MM.1S (cell line): ENCODE measurements at regions not wholly inside any gene's neighbourhood (a gene's known extent, or its start where the extent isn't known, plus 50 kb on each side); places are given as distances from the start of the nearest gene placed in this dataset.

Source experiments
- DNase-seq: peaks from one replicate; pipeline ENCODE4 v3.0.0-alpha.2; 2015
- H2AFZ ChIP-seq: fragments of 300-600 bp; sonication (generic); 2 replicates; pipeline ENCODE4 v1.6.0; 2016; ENCODE audit warnings: antibody characterized with exemption, low read length
- H3F3A ChIP-seq: fragments of 300-600 bp; sonication (generic); 2 replicates; pipeline ENCODE4 v1.6.1; 2016; ENCODE audit warnings: mild to moderate bottlenecking, antibody characterized with exemption, low read length, moderate library complexity, mixed read lengths; ENCODE audit not compliant: insufficient read depth
- H3K27ac ChIP-seq: fragments of 300-600 bp; sonication (generic); 2 replicates; pipeline ENCODE4 v1.5.1; 2016; ENCODE audit warnings: mild to moderate bottlenecking, low read length
- H3K27me3 ChIP-seq: fragments of 300-600 bp; sonication (generic); replicated peaks from 2 replicates; pipeline ENCODE4 v1.6.0; 2016; ENCODE audit warnings: low read length; ENCODE audit not compliant: insufficient read depth
- H3K36me3 ChIP-seq: fragments of 300-600 bp; sonication (generic); replicated peaks from 2 replicates; pipeline ENCODE4 v1.6.1; 2016; ENCODE audit warnings: mild to moderate bottlenecking, low read length, mixed read lengths; ENCODE audit not compliant: insufficient read depth
- H3K4me1 ChIP-seq: fragments of 300-600 bp; sonication (generic); 2 replicates; pipeline ENCODE4 v1.6.1; 2016; ENCODE audit warnings: low read length, mixed read lengths
- H3K4me2 ChIP-seq: fragments of 300-600 bp; sonication (generic); 2 replicates; pipeline ENCODE4 v1.6.0; 2016; ENCODE audit warnings: low read depth, low read length
- H3K4me3 ChIP-seq: fragments of 300-600 bp; sonication (generic); 2 replicates; pipeline ENCODE4 v1.5.1; 2016; ENCODE audit warnings: low read length, mixed read lengths
- H3K79me2 ChIP-seq: fragments of 300-600 bp; sonication (generic); 2 replicates; pipeline ENCODE4 v1.6.1; 2016; ENCODE audit warnings: mixed run types, low read length, mixed read lengths
- H3K9ac ChIP-seq: fragments of 300-600 bp; sonication (generic); 2 replicates; pipeline ENCODE4 v1.6.1; 2016; ENCODE audit warnings: low read length, mixed read lengths
- H3K9me2 ChIP-seq: fragments of 300-600 bp; sonication (generic); replicated peaks from 2 replicates; pipeline ENCODE4 v1.6.1; 2016; ENCODE audit warnings: mild to moderate bottlenecking, low read length, mixed read lengths; ENCODE audit not compliant: insufficient read depth
- H3K9me3 ChIP-seq: fragments of 300-600 bp; sonication (generic); replicated peaks from 2 replicates; pipeline ENCODE4 v1.6.1; 2016; ENCODE audit warnings: mild to moderate bottlenecking, low read length, mixed read lengths; ENCODE audit not compliant: insufficient read depth
- H4K20me1 ChIP-seq: fragments of 300-600 bp; sonication (generic); 2 replicates; pipeline ENCODE4 v1.6.1; 2016; ENCODE audit warnings: mild to moderate bottlenecking, low read length, moderate library complexity, mixed read lengths; ENCODE audit not compliant: insufficient read depth
- EZH2 ChIP-seq: fragments of 300-600 bp; sonication (generic); optimal IDR thresholded peaks from 2 replicates; pipeline ENCODE3; 2017; ENCODE audit warnings: low read depth, mild to moderate bottlenecking, antibody characterized with exemption, low read length, mixed read lengths
- EZH2phosphoT487 ChIP-seq: fragments of 300-600 bp; sonication (generic); IDR thresholded peaks from 2 replicates; pipeline ENCODE4 v1.6.1; 2018; ENCODE audit warnings: antibody characterized with exemption, low read length
- TF ChIP-seq, protein P1 (sequence below): fragments of 300-600 bp; sonication (generic); IDR thresholded peaks from 2 replicates; pipeline ENCODE4 v1.5.1; 2016; ENCODE audit warnings: antibody characterized with exemption, low read length, mixed read lengths

DNA sequence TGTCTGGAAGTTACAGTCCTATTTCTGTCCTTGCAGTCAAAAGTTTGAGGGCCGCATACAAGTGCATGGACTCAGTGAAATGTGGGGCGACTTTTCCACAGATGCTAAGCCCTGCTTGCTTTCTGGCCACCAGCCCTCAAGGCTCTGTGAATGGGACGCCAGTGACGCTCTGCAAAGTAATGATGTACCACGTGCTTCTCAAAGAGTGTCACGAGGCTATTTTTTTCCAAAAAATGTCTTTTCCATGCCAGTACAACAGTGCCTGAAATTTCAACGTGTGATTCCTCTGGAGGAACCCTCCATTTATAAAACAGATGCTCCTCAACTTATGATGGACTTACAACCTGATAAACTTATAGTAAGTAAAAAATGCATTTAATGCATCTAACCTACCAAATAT, 281.8 kb upstream of the CRBN start:
- no peak overlapping the region for H3K4me3 ChIP-seq
- H3K4me1 ChIP-seq, result no peaks in the 10 kb centered on the region
- TF ChIP-seq, protein P1, sequence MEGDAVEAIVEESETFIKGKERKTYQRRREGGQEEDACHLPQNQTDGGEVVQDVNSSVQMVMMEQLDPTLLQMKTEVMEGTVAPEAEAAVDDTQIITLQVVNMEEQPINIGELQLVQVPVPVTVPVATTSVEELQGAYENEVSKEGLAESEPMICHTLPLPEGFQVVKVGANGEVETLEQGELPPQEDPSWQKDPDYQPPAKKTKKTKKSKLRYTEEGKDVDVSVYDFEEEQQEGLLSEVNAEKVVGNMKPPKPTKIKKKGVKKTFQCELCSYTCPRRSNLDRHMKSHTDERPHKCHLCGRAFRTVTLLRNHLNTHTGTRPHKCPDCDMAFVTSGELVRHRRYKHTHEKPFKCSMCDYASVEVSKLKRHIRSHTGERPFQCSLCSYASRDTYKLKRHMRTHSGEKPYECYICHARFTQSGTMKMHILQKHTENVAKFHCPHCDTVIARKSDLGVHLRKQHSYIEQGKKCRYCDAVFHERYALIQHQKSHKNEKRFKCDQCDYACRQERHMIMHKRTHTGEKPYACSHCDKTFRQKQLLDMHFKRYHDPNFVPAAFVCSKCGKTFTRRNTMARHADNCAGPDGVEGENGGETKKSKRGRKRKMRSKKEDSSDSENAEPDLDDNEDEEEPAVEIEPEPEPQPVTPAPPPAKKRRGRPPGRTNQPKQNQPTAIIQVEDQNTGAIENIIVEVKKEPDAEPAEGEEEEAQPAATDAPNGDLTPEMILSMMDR, result no peak
- TF ChIP-seq EZH2phosphoT487 (no peak), EZH2 (no peak)
- DNase-seq, result no peak
- no peaks in the 10 kb centered on the region for H3K9me3 ChIP-seq
- no peaks in the 10 kb centered on the region for H4K20me1 ChIP-seq
- no peak overlapping the region for H3K27ac ChIP-seq
- no peaks in the 10 kb centered on the region for H3K36me3 ChIP-seq
- H3K4me2 ChIP-seq, result no peak overlapping the region
- no peaks in the 10 kb centered on the region for H3K27me3 ChIP-seq
- no peaks in the 10 kb centered on the region for H3K9me2 ChIP-seq
- no peak overlapping the region for H3K9ac ChIP-seq
- no peaks in the 10 kb centered on the region for H3K79me2 ChIP-seq
- H3F3A ChIP-seq, result no peaks in the 10 kb centered on the region
- no peak overlapping the region for H2AFZ ChIP-seq

DNA sequence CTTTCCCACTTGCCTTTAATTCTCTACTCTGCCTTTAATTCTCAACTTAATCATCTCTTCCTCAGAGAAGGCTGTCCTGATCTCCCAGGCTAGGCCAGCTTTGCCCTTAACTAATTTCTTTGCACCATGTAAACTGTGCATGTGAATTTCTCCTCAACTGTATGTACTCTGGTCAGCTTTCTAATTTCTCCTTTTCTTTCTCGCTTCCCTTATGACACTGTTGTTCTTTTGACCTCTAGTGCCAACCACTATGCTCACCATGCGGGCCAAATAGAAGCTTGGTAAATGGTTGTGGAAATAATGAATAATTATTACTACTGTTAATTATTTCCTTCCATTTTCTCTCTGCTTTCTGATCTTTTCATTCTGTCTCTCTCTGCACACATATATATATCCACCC, 269.0 kb upstream of the CRBN start:
- no peaks in the 10 kb centered on the region for H3K9me3 ChIP-seq

DNA sequence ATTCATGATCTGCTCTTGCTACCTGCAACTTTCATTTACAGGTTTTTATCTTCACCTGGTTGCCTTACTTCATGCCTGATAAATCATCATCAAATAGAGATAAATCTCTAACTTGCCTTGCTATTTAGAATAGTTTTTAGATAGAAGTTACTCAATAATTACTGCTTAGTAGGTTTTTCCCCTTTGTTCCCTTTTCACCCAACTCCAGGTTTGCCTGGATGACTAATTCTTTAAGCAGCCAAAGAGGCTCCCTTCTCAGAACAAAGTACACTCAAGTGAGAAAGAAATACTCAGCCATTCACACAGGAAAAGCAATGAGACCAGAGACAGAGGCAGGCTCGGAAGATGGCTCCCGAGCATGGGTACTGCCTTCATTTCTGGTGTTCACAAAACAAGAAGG, 268.1 kb upstream of the CRBN start:
- no peaks in the 10 kb centered on the region for H3K9me2 ChIP-seq
- H3F3A ChIP-seq, result no peaks in the 10 kb centered on the region
- H3K9ac ChIP-seq, result no peak overlapping the region
- DNase-seq, result no peak
- no peaks in the 10 kb centered on the region for H3K9me3 ChIP-seq
- H3K4me2 ChIP-seq, result no peak overlapping the region
- H2AFZ ChIP-seq, result no peak overlapping the region
- H3K36me3 ChIP-seq, result no peaks in the 10 kb centered on the region
- TF ChIP-seq EZH2 (no peak), EZH2phosphoT487 (no peak)
- TF ChIP-seq, protein P1, result no peak
- no peaks in the 10 kb centered on the region for H4K20me1 ChIP-seq
- H3K27ac ChIP-seq, result no peak overlapping the region
- no peaks in the 10 kb centered on the region for H3K79me2 ChIP-seq
- H3K4me1 ChIP-seq, result no peaks in the 10 kb centered on the region
- no peak overlapping the region for H3K4me3 ChIP-seq
- H3K27me3 ChIP-seq, result no peaks in the 10 kb centered on the region

More for the DNA sequence above, 269.0 kb upstream of the CRBN start:
- TF ChIP-seq, protein P1, result no peak
- no peak for TF ChIP-seq EZH2phosphoT487
- no peak for TF ChIP-seq EZH2
- no peaks in the 10 kb centered on the region for H3K36me3 ChIP-seq
- no peak overlapping the region for H3K4me3 ChIP-seq
- no peak overlapping the region for H2AFZ ChIP-seq
- no peak for DNase-seq
- H3K4me2 ChIP-seq, result no peak overlapping the region
- no peaks in the 10 kb centered on the region for H4K20me1 ChIP-seq
- no peaks in the 10 kb centered on the region for H3F3A ChIP-seq
- no peaks in the 10 kb centered on the region for H3K27me3 ChIP-seq
- H3K4me1 ChIP-seq, result no peaks in the 10 kb centered on the region
- H3K79me2 ChIP-seq, result no peaks in the 10 kb centered on the region
- H3K9ac ChIP-seq, result no peak overlapping the region
- H3K9me2 ChIP-seq, result no peaks in the 10 kb centered on the region
- H3K27ac ChIP-seq, result no peak overlapping the region

DNA sequence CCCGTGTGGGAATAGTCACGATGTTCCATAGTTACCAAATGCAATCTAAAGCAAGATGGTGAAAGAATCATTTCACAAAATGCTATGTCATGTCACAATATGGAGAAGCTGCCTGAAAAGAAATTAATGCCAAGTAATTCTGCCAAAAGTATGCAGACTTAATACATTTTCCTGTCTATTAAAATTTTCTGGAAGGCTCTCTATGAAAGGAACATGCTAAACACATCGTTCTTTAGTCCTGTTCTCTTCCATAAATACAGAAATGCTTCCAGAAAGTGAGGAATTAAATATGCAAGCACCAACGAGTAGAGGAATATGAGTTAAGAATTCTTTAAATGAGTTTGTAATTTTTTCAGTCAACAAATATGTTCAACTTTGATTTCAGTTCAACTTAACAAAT, 266.8 kb upstream of the CRBN start:
- H3K79me2 ChIP-seq, result no peaks in the 10 kb centered on the region
- H3K4me3 ChIP-seq, result no peak overlapping the region
- no peaks in the 10 kb centered on the region for H3K36me3 ChIP-seq
- H2AFZ ChIP-seq, result no peak overlapping the region
- H3F3A ChIP-seq, result no peaks in the 10 kb centered on the region
- H3K9me3 ChIP-seq, result no peaks in the 10 kb centered on the region
- no peak for DNase-seq
- no peak overlapping the region for H3K27ac ChIP-seq
- no peaks in the 10 kb centered on the region for H3K27me3 ChIP-seq
- H3K9ac ChIP-seq, result no peak overlapping the region
- no peaks in the 10 kb centered on the region for H3K9me2 ChIP-seq
- TF ChIP-seq EZH2phosphoT487 (no peak), EZH2 (no peak)
- TF ChIP-seq, protein P1, result no peak
- no peak overlapping the region for H3K4me2 ChIP-seq
- H3K4me1 ChIP-seq, result no peaks in the 10 kb centered on the region
- no peaks in the 10 kb centered on the region for H4K20me1 ChIP-seq
